ENCODE measurements at regions not wholly inside any gene's neighbourhood (a gene's known extent, or its start where the extent isn't known, plus 50 kb on each side); places are given as distances from the start of the nearest gene placed in this dataset.

- TF ChIP-seq POLR2AphosphoS5 (IDR thresholded peaks at IDR 0.05; ENCODE audit: low read depth) (no peak), GABPA (IDR thresholded peaks at IDR 0.05; ENCODE audit: low read depth) (no peak), CTCF (IDR thresholded peaks at IDR 0.05; ENCODE audit: insufficient read depth, low read length) (no peak), REST (IDR thresholded peaks at IDR 0.05; ENCODE audit: insufficient replicate concordance, low read depth) (no peak), SPI1 (IDR thresholded peaks at IDR 0.05; ENCODE audit: borderline replicate concordance, low read depth) (no peak)
- H3K27me3 ChIP-seq (ENCODE audit: insufficient read depth, poor library complexity, severe bottlenecking) = no peaks in the 10 kb centered on the region
- H3K27ac ChIP-seq (replicated peaks) = no peak overlapping the region
- H3K4me3 ChIP-seq (replicated peaks; ENCODE audit: insufficient read depth, low read length) = no peak overlapping the region
- no peak for DNase-seq (ENCODE audit: low read depth in 1 of 2, low spot score in 1 of 2)
Observed at GRCh38 chr3:82145742-82146141, 384.3 kb upstream of the GBE1 start.

GRCh38 chr3:82144811-82145210 lies 383.4 kb upstream of the GBE1 start:
- Histone ChIP-seq H3K27ac (replicated peaks) (no peak overlapping the region), H3K4me3 (replicated peaks; ENCODE audit: insufficient read depth, low read length) (no peak overlapping the region), H3K27me3 (ENCODE audit: insufficient read depth, poor library complexity, severe bottlenecking) (no peaks in the 10 kb centered on the region)
- TF ChIP-seq REST (IDR thresholded peaks at IDR 0.05; ENCODE audit: insufficient replicate concordance, low read depth) (no peak), SPI1 (IDR thresholded peaks at IDR 0.05; ENCODE audit: borderline replicate concordance, low read depth) (no peak), POLR2AphosphoS5 (IDR thresholded peaks at IDR 0.05; ENCODE audit: low read depth) (no peak), GABPA (IDR thresholded peaks at IDR 0.05; ENCODE audit: low read depth) (no peak), CTCF (IDR thresholded peaks at IDR 0.05; ENCODE audit: insufficient read depth, low read length) (no peak)
- no peak for DNase-seq (ENCODE audit: low read depth in 1 of 2, low spot score in 1 of 2)

DNA sequence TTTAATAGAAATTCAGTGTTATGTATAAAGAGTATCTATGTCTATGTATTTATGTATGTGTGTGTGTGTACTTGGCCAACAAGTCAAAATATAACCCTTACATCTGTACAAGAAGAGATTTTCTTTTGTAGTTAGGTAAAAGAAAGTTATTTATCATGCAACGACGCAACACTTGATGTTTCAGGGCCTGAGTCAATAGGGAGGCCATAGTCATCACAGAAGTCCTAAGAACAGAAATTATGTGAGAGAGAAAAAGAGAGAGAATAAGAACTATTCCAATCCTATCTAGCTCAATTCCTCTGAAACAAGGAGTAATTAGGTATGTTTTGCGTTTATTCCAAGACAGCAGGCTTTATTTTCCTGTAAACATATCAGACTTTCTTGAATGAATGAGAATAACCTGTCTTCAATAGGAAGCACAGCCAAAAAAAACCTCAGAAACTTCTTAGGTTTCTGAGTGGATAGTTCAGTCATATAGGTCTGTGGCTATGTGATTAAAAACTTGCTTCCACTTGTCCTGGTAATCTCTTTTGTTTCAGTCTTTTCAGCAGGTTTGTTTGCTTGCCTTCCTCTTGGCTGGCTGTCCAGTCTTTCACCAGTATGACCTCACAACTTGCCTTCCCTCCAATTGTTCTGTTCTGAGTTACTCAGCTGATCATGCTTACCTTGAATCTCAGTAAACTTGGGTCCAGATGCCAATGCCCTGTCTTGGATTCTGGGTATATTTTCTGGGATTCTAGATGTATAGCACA lies 382.4 kb upstream of the GBE1 start:
- H3K4me3 ChIP-seq (replicated peaks; ENCODE audit: insufficient read depth, low read length) = no peak overlapping the region
- DNase-seq (ENCODE audit: low read depth in 1 of 2, low spot score in 1 of 2) = no peak
- H3K27me3 ChIP-seq (ENCODE audit: insufficient read depth, poor library complexity, severe bottlenecking) = no peaks in the 10 kb centered on the region
- TF ChIP-seq GABPA (IDR thresholded peaks at IDR 0.05; ENCODE audit: low read depth) (no peak), POLR2AphosphoS5 (IDR thresholded peaks at IDR 0.05; ENCODE audit: low read depth) (no peak), REST (IDR thresholded peaks at IDR 0.05; ENCODE audit: insufficient replicate concordance, low read depth) (no peak), CTCF (IDR thresholded peaks at IDR 0.05; ENCODE audit: insufficient read depth, low read length) (no peak), SPI1 (IDR thresholded peaks at IDR 0.05; ENCODE audit: borderline replicate concordance, low read depth) (no peak)
- H3K27ac ChIP-seq (replicated peaks) = no peak overlapping the region

Measured in HL-60 (cell line).